ENCODE measurements at regions not wholly inside any gene's neighbourhood (a gene's known extent, or its start where the extent isn't known, plus 50 kb on each side); places are given as distances from the start of the nearest gene placed in this dataset.

- Histone ChIP-seq H2AFZ (ENCODE audit: low read depth, low read length, severe bottlenecking) (no peak overlapping the region), H3K27me3 (ENCODE audit: low read length) (no peaks in the 10 kb centered on the region), H3K36me3 (ENCODE audit: low read length) (no peaks in the 10 kb centered on the region), H3K79me2 (ENCODE audit: insufficient read depth, low read length) (no peaks in the 10 kb centered on the region), H3K4me2 (ENCODE audit: low read depth, low read length, poor library complexity, severe bottlenecking) (no peak overlapping the region), H3K9me3 (ENCODE audit: insufficient read depth, low read length) (no peaks in the 10 kb centered on the region), H3K9me2 (replicated peaks; ENCODE audit: insufficient read depth, low read length) (no peaks in the 10 kb centered on the region), H3K9ac (ENCODE audit: low read length) (no peak overlapping the region), H3K27ac (ENCODE audit: low read depth, low read length) (no peak overlapping the region), H3K4me3 (ENCODE audit: insufficient read depth, low read length, poor library complexity, severe bottlenecking) (no peak overlapping the region), H4K20me1 (ENCODE audit: low read depth, low read length) (no peaks in the 10 kb centered on the region), H3F3A (ENCODE audit: insufficient read depth) (no peaks in the 10 kb centered on the region)
- TF ChIP-seq, protein P1, sequence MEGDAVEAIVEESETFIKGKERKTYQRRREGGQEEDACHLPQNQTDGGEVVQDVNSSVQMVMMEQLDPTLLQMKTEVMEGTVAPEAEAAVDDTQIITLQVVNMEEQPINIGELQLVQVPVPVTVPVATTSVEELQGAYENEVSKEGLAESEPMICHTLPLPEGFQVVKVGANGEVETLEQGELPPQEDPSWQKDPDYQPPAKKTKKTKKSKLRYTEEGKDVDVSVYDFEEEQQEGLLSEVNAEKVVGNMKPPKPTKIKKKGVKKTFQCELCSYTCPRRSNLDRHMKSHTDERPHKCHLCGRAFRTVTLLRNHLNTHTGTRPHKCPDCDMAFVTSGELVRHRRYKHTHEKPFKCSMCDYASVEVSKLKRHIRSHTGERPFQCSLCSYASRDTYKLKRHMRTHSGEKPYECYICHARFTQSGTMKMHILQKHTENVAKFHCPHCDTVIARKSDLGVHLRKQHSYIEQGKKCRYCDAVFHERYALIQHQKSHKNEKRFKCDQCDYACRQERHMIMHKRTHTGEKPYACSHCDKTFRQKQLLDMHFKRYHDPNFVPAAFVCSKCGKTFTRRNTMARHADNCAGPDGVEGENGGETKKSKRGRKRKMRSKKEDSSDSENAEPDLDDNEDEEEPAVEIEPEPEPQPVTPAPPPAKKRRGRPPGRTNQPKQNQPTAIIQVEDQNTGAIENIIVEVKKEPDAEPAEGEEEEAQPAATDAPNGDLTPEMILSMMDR (IDR thresholded peaks at IDR 0.05; ENCODE audit: insufficient read depth, low read length, poor library complexity, severe bottlenecking), result no peak
- TF ChIP-seq EZH2phosphoT487 (conservative IDR thresholded peaks at IDR 0.05; ENCODE audit: low read length), result no peak
These were observed 251.0 kb upstream of the PPARGC1A start for GRCh38 chr4:24140892-24141291.

DNA sequence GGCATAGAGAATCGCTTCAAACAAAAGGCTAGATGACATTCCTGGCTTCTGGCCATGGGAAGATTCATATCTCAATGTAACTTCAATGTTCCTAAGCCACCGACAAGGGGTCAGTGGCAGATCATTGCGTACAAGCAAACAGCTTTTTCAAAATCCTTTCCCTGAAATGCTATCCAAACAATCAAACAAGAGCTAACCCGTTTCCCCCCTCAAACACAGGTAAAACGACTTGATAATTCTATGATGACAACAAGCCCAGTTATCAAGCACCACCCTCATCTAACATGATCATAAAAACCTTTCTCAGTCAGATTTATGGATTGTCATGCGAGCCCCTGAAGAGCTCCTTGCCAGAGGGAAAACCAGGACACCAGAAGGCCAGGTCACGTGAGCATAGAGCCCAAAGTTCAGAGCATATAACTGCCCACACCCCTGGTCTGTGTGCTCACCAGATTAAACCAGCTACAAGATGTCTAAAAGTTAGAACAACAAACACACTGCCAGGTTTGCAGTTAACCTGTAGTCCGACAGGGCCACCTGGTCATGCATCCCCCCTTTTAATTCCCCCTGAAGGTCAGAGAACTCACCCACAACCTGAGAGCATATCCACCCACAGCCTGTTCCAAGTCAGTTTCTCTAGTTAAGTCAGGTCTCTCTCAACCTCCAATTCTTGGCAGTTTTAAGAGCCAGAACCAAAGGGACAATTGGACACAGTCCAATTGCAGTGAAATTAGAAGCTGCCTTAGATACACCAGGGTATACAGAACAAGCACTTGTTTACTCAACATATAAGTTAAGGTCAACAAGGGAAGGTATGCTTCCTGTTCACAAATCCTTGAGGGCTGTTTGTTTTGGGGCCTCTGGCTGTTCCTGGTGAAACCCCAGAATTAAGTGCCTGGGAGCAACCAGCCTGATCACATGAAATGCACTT lies 248.1 kb upstream of the PPARGC1A start:
- Histone ChIP-seq H3K4me3 (ENCODE audit: insufficient read depth, low read length, poor library complexity, severe bottlenecking) (no peak overlapping the region), H3K36me3 (ENCODE audit: low read length) (no peaks in the 10 kb centered on the region), H3K4me2 (ENCODE audit: low read depth, low read length, poor library complexity, severe bottlenecking) (no peak overlapping the region), H2AFZ (ENCODE audit: low read depth, low read length, severe bottlenecking) (no peak overlapping the region), H3K27me3 (ENCODE audit: low read length) (no peaks in the 10 kb centered on the region), H3F3A (ENCODE audit: insufficient read depth) (no peaks in the 10 kb centered on the region), H3K27ac (ENCODE audit: low read depth, low read length) (no peak overlapping the region), H4K20me1 (ENCODE audit: low read depth, low read length) (no peaks in the 10 kb centered on the region), H3K9me3 (ENCODE audit: insufficient read depth, low read length) (no peaks in the 10 kb centered on the region), H3K9ac (ENCODE audit: low read length) (no peak overlapping the region), H3K79me2 (ENCODE audit: insufficient read depth, low read length) (no peaks in the 10 kb centered on the region), H3K9me2 (replicated peaks; ENCODE audit: insufficient read depth, low read length) (no peaks in the 10 kb centered on the region)
- TF ChIP-seq, protein P1 (IDR thresholded peaks at IDR 0.05; ENCODE audit: insufficient read depth, low read length, poor library complexity, severe bottlenecking), result no peak
- TF ChIP-seq EZH2phosphoT487 (conservative IDR thresholded peaks at IDR 0.05; ENCODE audit: low read length), result no peak

- TF ChIP-seq EZH2phosphoT487 (conservative IDR thresholded peaks at IDR 0.05; ENCODE audit: low read length), result no peak
- TF ChIP-seq, protein P1 (IDR thresholded peaks at IDR 0.05; ENCODE audit: insufficient read depth, low read length, poor library complexity, severe bottlenecking), result no peak
- Histone ChIP-seq H3K9ac (ENCODE audit: low read length) (no peak overlapping the region), H3K27ac (ENCODE audit: low read depth, low read length) (no peak overlapping the region), H3K4me3 (ENCODE audit: insufficient read depth, low read length, poor library complexity, severe bottlenecking) (no peak overlapping the region), H3K36me3 (ENCODE audit: low read length) (no peaks in the 10 kb centered on the region), H3K9me3 (ENCODE audit: insufficient read depth, low read length) (no peaks in the 10 kb centered on the region), H2AFZ (ENCODE audit: low read depth, low read length, severe bottlenecking) (no peak overlapping the region), H3K9me2 (replicated peaks; ENCODE audit: insufficient read depth, low read length) (no peaks in the 10 kb centered on the region), H3K4me2 (ENCODE audit: low read depth, low read length, poor library complexity, severe bottlenecking) (no peak overlapping the region), H3K27me3 (ENCODE audit: low read length) (no peaks in the 10 kb centered on the region), H3F3A (ENCODE audit: insufficient read depth) (no peaks in the 10 kb centered on the region), H4K20me1 (ENCODE audit: low read depth, low read length) (no peaks in the 10 kb centered on the region), H3K79me2 (ENCODE audit: insufficient read depth, low read length) (no peaks in the 10 kb centered on the region)
These were observed 242.3 kb upstream of the PPARGC1A start for GRCh38 chr4:24131954-24132673.

Measured in SU-DHL-6 (cell line).